HG03095 (cell line): ENCODE measurements at regions not wholly inside any gene's neighbourhood (a gene's known extent, or its start where the extent isn't known, plus 50 kb on each side); places are given as distances from the start of the nearest gene placed in this dataset.
A peak's percentile ranks its signal among the peaks of the same experiment; 100 is the strongest.
"Not testable (repeated sequence)": the region's sequence is repeated elsewhere in the genome, so short reads cannot be mapped to it uniquely, and the experiment has no call there.

Experiments
- ATAC-seq: cut with Tn5 transposase; IDR thresholded peaks from one replicate; pipeline ENCODE4 v1.9.1; 2021; ENCODE audit warnings: moderate library complexity; ENCODE audit not compliant: unreplicated experiment

- ATAC-seq, result no peak
These were observed 55.7 kb upstream of the RNPC3 start for GRCh38 chr1:103469801-103470200.

GRCh38 chr1:103467100-103467499 lies 58.4 kb upstream of the RNPC3 start:
- ATAC-seq, result no peak

GRCh38 chr1:103461161-103462105 lies 64.1 kb upstream of the RNPC3 start:
- no peak for ATAC-seq

- no peak for ATAC-seq
These were observed 65.0 kb upstream of the RNPC3 start for GRCh38 chr1:103460511-103460910.

- no peak for ATAC-seq
These were observed 66.2 kb upstream of the RNPC3 start for GRCh38 chr1:103459346-103459745.

GRCh38 chr1:103457886-103458455 lies 67.5 kb upstream of the RNPC3 start:
- ATAC-seq, result no peak

GRCh38 chr1:103448560-103448959 lies 76.9 kb upstream of the RNPC3 start:
- ATAC-seq, result peak; percentile 42

- ATAC-seq, result no peak
These were observed 78.0 kb upstream of the RNPC3 start for GRCh38 chr1:103447471-103447870.

GRCh38 chr1:103441342-103441741 lies 84.2 kb upstream of the RNPC3 start:
- no peak for ATAC-seq

GRCh38 chr1:103436568-103437100 lies 88.9 kb upstream of the RNPC3 start:
- ATAC-seq, result not testable (repeated sequence)

- no peak for ATAC-seq
These were observed 90.1 kb upstream of the RNPC3 start for GRCh38 chr1:103435443-103435842.

- ATAC-seq, result no peak
These were observed 100.8 kb upstream of the RNPC3 start for GRCh38 chr1:103424650-103425049.

GRCh38 chr1:103416681-103417286 lies 108.7 kb upstream of the RNPC3 start:
- no peak for ATAC-seq

- no peak for ATAC-seq
These were observed 137.6 kb upstream of the RNPC3 start for GRCh38 chr1:103387898-103388297.

GRCh38 chr1:103373991-103374390 lies 151.5 kb upstream of the RNPC3 start:
- no peak for ATAC-seq

GRCh38 chr1:103372866-103373265 lies 152.6 kb upstream of the RNPC3 start:
- ATAC-seq, result no peak

GRCh38 chr1:103371234-103371633 lies 154.3 kb upstream of the RNPC3 start:
- ATAC-seq, result no peak

GRCh38 chr1:103367186-103367585 lies 158.3 kb upstream of the RNPC3 start:
- ATAC-seq, result no peak

GRCh38 chr1:103365860-103366569 lies 159.5 kb upstream of the RNPC3 start:
- no peak for ATAC-seq

GRCh38 chr1:103363008-103363365 lies 162.5 kb upstream of the RNPC3 start:
- no peak for ATAC-seq

- ATAC-seq, result no peak
These were observed 163.0 kb upstream of the RNPC3 start for GRCh38 chr1:103362348-103363007.
